SJSA1 (cell line): ENCODE measurements at regions not wholly inside any gene's neighbourhood (a gene's known extent, or its start where the extent isn't known, plus 50 kb on each side); places are given as distances from the start of the nearest gene placed in this dataset.

Experiments
- DNase-seq, 2 experiments: peaks; one replicate each; pipeline ENCODE4 v3.0.0-alpha.2; 2015 to 2020; ENCODE audit warnings: low spot score in 2 of 2, low read depth in 1 of 2
- H3K27ac ChIP-seq: fragments of 250-450 bp; sonication (Bioruptor Pico); 2 replicates; pipeline ENCODE4 v1.5.1; 2020; ENCODE audit warnings: mild to moderate bottlenecking, moderate library complexity
- H3K27me3 ChIP-seq: fragments of 250-450 bp; sonication (Bioruptor Pico); replicated peaks from 2 replicates; pipeline ENCODE4 v1.5.1; 2020; ENCODE audit warnings: mild to moderate bottlenecking, moderate library complexity
- H3K36me3 ChIP-seq: fragments of 250-450 bp; sonication (Bioruptor Pico); 2 replicates; pipeline ENCODE4 v1.5.1; 2020; ENCODE audit warnings: mild to moderate bottlenecking
- H3K4me1 ChIP-seq: fragments of 250-450 bp; sonication (Bioruptor Pico); replicated peaks from 2 replicates; pipeline ENCODE4 v1.6.1; 2021; ENCODE audit warnings: mild to moderate bottlenecking
- H3K4me3 ChIP-seq: fragments of 250-450 bp; sonication (Bioruptor Pico); 2 replicates; pipeline ENCODE4 v1.5.1; 2020; ENCODE audit warnings: mild to moderate bottlenecking
- H3K9me3 ChIP-seq: fragments of 250-450 bp; sonication (Bioruptor Pico); replicated peaks from 2 replicates; pipeline ENCODE4 v1.5.1; 2020; ENCODE audit warnings: mild to moderate bottlenecking

DNA sequence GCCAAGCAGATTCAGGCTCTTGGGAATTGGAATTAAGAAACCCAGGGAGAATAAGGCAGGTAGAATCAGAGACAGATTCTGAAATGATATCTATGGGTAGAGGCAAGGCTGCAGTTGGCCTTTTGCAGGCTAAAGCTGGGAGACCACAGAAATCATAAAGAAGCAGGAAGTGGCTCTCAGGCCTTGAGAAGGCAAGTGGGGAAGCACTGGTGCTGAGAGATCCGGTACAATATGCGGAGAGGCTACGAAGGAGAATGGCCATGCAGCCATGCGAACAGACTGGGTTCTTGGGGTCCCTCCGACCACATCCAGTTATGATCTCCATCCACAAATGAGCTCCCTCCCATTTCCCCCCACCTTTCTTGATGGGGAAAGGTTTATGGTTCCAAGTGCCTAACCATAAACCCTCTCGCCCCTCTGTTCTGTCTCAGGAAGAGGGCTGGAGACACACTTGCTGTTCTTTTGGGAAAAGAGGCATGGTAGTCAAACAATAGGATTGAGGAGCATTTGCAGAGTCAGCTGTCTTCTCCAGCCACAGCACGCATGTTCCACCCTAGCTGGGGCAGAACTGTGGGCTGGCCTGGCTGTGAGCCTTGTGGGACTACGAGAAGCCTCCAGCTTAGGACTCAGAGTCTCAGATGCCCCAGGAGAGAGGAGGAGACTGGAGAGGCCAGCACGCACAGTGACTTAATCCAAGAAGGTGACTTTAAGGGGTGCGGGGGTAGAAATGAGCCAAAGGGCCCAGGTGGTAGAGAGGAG lies 99.6 kb downstream of the RPLP1 start:
- Histone ChIP-seq H3K27me3 (no peaks in the 10 kb centered on the region), H3K27ac (no peak overlapping the region), H3K4me1 (peaks cover 33% of the 10 kb centered on the region), H3K36me3 (no peaks in the 10 kb centered on the region), H3K4me3 (no peak overlapping the region), H3K9me3 (peaks cover 10% of the 10 kb centered on the region)
- DNase-seq: no peak

DNA sequence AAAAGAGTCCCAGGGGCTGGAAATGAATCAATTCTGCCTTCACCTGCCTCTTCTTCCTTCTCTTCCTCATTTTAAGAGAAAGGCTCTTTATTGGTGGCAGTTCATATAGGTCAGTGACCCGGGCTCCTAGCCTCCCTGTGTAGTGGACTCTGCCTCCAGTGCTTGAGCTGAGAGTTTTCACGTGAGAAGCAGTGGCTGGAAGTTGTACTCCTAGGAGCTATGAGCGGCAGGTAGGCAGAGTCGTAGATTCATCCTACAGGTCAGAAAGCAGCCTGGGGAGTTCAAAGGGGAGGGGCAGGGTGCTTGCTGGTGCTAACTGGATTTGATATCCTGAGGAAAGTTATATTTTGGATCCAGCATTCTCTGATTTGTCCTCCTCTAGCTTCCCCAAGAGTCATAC lies 101.1 kb downstream of the RPLP1 start:
- H3K4me3 ChIP-seq: no peak overlapping the region
- peaks cover 47% of the 10 kb centered on the region for H3K4me1 ChIP-seq
- H3K36me3 ChIP-seq: no peaks in the 10 kb centered on the region
- no peak for DNase-seq
- H3K27ac ChIP-seq: no peak overlapping the region
- peaks cover 10% of the 10 kb centered on the region for H3K9me3 ChIP-seq
- H3K27me3 ChIP-seq: no peaks in the 10 kb centered on the region

DNA sequence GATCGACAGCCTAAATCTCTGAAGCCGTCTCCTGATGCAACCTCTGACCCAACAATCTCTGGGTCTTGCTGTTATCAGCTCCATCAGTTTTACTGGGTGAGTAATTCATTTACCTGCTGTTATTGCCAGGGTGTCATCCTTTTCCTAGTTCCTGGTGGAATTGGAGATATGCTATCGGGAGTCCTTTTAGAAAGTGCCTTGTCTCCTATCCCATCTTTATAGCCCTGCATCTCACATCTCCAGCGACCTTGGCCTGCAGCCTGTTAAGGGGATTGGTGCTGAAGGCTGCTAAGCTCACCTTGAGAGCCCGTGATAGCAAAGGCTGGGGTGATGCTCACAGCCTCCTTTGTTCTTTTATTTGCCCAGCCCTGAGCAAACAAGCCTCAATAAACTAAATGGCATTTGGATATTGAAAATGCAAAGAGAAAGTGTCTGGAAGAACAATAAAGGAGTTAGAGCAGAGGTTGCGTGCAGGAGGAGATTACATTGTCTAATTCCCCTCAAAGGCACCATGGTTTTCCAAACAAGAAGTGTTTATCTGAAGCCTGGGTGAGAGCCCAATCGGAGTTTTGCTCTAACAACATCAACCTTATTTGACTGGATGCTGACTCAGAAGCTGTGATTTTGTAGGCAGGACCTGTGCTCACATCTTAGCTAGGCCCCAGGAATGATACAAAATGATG lies 101.8 kb downstream of the RPLP1 start:
- Histone ChIP-seq H3K27ac (peak overlapping the region; percentile 41), H3K27me3 (no peaks in the 10 kb centered on the region), H3K9me3 (peaks cover 10% of the 10 kb centered on the region), H3K4me3 (no peak overlapping the region), H3K36me3 (no peaks in the 10 kb centered on the region), H3K4me1 (peaks cover 47% of the 10 kb centered on the region)
- peak; percentile 66 to 77 for DNase-seq

DNA sequence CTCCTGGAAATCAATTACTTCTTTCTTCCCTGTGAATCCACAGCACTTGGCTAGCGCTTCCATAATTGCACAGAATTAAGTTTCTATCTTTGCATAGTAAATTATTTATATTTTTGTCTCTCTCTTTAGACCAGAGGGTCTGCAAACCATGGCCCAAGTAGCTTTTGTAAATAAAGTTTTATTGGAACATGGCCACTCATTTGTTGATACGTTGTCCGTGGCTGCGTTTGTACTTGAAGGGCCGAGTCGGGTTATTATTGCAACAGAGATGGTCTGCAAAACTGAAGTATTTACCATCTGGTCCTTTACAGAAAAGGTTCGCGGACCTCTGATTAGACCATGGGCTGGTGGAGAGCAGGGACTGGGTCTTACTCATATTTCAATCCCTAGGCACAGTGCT lies 102.5 kb downstream of the RPLP1 start:
- Histone ChIP-seq H3K4me1 (peaks cover 47% of the 10 kb centered on the region), H3K27ac (peak overlapping the region; percentile 41), H3K9me3 (peaks cover 10% of the 10 kb centered on the region), H3K4me3 (no peak overlapping the region), H3K27me3 (no peaks in the 10 kb centered on the region), H3K36me3 (no peaks in the 10 kb centered on the region)
- no peak for DNase-seq

DNA sequence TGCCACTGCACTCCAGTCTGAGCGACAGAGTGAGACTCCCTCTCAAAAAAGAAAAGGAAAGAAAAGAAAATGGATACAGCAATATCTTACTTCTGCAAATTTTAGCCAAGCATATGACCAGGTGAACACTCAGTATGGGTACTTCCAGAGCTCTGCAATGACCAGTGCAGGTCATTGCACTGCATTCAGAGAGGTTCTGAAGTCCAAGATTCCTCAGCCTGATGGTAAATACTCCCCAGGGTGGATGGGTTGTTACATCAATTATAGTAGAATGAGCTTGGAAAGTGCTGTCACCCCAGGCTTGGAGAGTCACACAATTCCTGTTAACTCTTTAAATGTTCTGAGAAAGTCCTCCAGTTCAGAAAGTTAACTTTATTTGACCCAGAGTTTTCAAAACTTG lies 103.7 kb downstream of the RPLP1 start:
- Histone ChIP-seq H3K4me3 (no peak overlapping the region), H3K9me3 (peaks cover 9% of the 10 kb centered on the region), H3K27me3 (no peaks in the 10 kb centered on the region), H3K36me3 (no peaks in the 10 kb centered on the region), H3K4me1 (peaks cover 47% of the 10 kb centered on the region), H3K27ac (peak overlapping the region; percentile 88; the same call in 1 of the 2 replicates)
- no peak for DNase-seq

DNA sequence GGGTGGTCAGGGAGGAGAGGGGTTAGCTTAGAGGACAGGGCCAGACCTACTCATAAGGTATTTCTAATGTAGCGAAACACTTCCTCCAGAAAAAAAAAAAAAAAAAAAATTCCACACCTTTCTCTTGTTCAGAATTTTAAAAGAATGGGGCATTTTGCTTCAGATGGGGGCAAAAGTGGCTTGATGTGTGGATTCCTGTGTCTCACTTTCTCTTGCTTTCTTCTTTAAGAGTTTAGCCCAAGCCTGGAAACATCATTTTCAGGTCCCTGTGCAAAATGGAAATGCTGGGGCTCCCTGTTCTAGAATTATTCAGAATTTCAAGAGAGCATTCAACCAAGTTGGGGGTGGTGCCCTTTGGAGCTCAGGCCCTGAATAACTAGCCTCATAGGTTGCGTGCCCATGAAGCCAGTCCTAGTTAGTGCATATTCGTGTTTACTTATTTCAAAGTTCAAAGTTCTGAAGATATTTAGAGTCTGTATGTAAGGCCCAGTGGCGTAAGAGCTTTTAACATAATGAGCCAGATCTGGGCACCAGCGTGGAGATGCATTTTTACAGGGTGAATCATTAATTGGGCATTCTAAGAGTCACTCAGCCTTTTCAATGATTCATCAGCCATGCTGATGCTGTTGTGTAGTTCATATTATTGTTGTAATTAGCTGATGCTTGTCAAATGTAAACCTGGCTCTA lies 104.5 kb downstream of the RPLP1 start:
- no peaks in the 10 kb centered on the region for H3K27me3 ChIP-seq
- H3K4me1 ChIP-seq: peaks cover 53% of the 10 kb centered on the region
- no peak overlapping the region for H3K4me3 ChIP-seq
- peaks cover under 1% of the 10 kb centered on the region for H3K9me3 ChIP-seq
- H3K27ac ChIP-seq: peak overlapping the region; percentile 88
- no peaks in the 10 kb centered on the region for H3K36me3 ChIP-seq
- DNase-seq: peak; percentile 83 to 93

DNA sequence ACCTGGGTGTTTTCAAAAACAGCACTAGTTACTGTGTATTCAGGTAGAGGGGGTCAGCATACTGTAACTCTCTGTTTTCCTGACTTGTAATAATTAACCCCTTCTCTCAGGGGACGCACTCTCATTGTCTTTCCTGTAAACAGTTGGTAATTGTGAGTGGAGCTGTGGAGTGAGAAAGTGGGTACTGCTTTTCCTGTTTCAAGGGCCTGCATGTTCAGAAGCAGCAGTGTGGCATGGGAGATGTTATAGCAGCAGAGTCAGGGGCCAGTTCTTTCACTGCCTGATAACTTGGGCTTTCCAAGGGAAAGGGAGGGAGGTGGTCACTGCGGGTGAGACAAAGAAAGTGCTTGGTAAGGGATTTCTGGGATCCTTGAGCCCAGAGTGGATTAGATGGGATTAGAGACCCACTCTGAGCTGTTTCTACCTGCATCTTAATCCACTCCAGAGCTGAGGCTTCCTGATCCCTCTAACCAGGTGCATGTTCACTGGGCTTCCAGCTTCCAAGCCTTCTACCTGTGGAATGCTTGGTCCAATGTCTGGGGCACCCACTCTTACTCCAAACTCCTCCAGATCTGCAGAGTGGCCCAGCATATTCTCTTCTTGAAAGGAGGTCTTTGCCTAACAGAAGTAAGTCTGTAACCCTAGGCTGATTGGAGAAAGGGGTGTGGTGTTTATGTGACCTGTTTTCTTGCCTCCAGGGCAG lies 105.2 kb downstream of the RPLP1 start:
- no peaks in the 10 kb centered on the region for H3K36me3 ChIP-seq
- H3K9me3 ChIP-seq: no peaks in the 10 kb centered on the region
- H3K4me1 ChIP-seq: peaks cover 60% of the 10 kb centered on the region
- no peaks in the 10 kb centered on the region for H3K27me3 ChIP-seq
- H3K27ac ChIP-seq: peak overlapping the region; percentile 88
- DNase-seq: no peak
- no peak overlapping the region for H3K4me3 ChIP-seq

DNA sequence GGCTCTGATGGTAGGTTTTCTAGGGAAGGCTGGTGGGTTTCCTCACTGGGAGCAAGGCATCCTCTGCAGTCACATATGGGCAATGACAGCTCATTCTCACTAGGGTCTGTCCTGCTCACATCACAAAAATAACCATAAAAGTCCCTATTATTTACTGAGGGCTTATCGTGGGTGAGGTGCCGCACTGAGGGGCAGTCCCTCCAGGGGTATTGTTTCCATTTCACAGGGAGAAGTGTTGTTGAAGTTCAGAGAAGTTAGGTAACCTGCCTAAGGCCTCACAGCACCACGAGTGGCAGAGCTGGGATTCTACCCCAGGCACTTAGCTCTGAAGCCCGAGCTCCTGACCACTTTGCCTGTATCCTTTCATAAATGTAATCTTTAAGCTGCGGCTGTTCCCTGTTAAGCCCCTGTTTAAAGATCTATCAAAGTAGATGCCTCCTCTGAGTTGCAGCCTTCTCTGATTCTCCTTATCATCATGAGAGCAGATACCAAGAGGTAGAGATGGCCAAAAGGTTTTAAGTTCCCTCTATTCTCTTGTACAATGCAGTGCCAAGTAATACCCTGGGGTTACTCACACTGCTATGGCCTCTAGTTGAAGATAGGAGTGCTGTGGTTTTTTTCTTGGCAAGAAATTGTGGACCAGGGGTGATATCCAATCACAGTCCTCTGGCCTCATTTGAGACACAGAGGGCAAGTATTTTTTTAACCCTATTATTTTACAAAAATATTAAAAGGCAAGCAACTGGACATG lies 107.0 kb downstream of the RPLP1 start:
- H3K9me3 ChIP-seq: no peaks in the 10 kb centered on the region
- H3K27ac ChIP-seq: no peak overlapping the region
- H3K4me1 ChIP-seq: peaks cover 57% of the 10 kb centered on the region
- no peaks in the 10 kb centered on the region for H3K27me3 ChIP-seq
- H3K4me3 ChIP-seq: no peak overlapping the region
- H3K36me3 ChIP-seq: no peaks in the 10 kb centered on the region
- no peak for DNase-seq

DNA sequence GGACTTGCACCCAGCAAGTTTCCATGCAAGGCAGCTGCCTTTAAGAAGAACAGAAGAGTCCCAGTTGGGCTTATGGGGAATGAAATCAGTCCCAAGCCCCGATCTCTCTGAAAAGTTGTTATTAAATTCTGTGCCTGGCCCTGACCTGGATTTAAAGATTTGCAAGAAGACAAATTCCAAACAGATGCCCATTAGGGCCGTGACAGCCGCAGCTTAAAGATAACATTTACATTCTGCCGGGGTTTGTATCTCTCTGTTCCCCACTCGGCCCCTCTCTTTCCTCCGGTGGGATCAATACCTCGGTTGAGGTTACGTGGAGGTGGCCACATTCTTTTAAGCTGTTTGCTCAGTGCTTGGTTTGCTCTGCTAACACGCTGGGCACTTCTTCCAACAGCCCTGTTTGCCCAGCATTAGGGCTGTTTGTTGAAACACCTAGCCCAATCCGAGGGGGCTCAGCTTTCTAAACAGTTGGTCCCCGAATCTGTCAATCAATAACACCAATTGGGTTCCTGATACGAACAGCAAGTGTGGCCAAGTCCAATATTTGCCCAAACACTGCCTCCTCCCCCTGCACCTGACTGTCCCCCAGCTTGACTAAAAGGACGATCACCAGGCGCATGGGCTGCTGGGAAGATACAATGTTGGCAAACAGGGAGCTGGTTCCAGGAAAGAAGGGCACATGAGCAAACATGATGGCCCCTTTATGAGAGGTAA lies 108.6 kb downstream of the RPLP1 start:
- H3K36me3 ChIP-seq: no peaks in the 10 kb centered on the region
- H3K27ac ChIP-seq: no peak overlapping the region
- no peaks in the 10 kb centered on the region for H3K27me3 ChIP-seq
- H3K9me3 ChIP-seq: no peaks in the 10 kb centered on the region
- H3K4me3 ChIP-seq: no peak overlapping the region
- DNase-seq: no peak
- H3K4me1 ChIP-seq: peaks cover 41% of the 10 kb centered on the region

DNA sequence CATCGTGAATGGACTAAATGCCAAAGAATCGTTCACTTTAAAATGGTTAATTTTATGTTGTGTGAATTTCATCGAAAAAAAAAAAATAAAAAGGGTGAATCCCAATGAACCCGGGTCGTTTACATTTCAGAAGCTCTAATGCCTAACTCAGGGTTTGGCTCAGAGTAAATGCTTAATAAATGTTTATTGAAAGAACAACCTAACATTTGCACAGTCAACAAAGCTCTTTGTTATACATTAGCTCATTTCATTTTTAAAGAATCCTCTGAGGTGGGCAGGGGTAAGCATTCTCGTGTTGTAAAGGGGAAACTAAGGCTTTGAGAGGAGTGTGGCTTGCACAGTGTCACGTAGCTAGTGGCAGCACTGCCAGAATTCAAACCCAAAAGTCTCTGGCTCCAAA lies 109.5 kb downstream of the RPLP1 start:
- no peak overlapping the region for H3K27ac ChIP-seq
- peaks cover 32% of the 10 kb centered on the region for H3K4me1 ChIP-seq
- H3K36me3 ChIP-seq: no peaks in the 10 kb centered on the region
- no peak overlapping the region for H3K4me3 ChIP-seq
- H3K9me3 ChIP-seq: no peaks in the 10 kb centered on the region
- DNase-seq: no peak
- no peaks in the 10 kb centered on the region for H3K27me3 ChIP-seq

DNA sequence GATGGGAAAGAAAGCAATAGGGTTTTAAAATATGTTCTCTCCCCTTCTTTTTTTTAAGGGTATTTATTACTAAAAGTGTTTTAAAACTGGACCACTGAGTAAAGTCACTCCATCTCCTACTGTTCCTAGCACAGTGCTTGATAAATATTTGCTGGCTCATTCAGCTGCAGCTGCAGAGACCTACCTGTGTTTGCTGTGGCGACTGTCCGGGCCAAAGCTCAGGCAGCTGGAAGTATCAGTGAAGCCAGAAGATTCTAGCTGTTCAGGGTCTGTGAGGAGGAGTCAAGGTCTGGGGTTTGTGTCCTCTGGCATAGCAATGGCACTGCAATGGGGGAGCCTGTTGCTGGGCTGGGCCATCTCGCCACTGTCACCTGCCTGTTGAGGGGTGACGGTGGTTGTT lies 109.9 kb downstream of the RPLP1 start:
- Histone ChIP-seq H3K27me3 (no peaks in the 10 kb centered on the region), H3K4me3 (no peak overlapping the region), H3K9me3 (no peaks in the 10 kb centered on the region), H3K4me1 (peaks cover 27% of the 10 kb centered on the region), H3K27ac (no peak overlapping the region), H3K36me3 (no peaks in the 10 kb centered on the region)
- DNase-seq: no peak

DNA sequence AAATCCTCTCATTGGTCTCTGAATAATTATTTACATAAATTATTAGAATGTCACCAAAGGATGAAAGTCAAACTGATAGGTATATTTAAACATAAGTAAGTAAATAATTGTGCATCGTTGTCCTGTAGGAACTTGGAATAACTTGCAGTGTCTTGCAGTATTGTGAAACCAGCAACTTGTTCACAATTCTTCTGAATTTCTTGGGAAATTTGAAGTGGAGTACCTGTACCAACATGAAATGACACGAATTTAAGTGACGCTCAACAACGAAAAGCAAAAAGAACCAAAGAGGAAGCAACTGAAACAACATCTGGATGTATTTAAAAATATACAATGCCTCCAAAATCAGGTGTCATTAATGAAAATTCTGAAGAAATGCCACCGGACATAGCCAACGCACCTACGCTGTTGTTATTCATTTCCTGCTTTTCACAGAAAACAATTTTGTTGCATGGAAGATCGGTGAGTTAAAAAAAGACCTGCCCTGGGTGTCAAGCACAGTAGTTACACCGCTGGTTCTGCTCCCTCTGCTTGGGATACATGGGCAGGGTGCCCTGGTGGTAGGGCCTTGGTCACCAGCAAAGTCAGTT lies 112.5 kb downstream of the RPLP1 start:
- H3K27ac ChIP-seq: no peak overlapping the region
- no peaks in the 10 kb centered on the region for H3K36me3 ChIP-seq

More for the DNA sequence above, 112.5 kb downstream of the RPLP1 start:
- H3K4me1 ChIP-seq: peaks cover 26% of the 10 kb centered on the region
- no peaks in the 10 kb centered on the region for H3K9me3 ChIP-seq
- DNase-seq: no peak
- no peak overlapping the region for H3K4me3 ChIP-seq
- H3K27me3 ChIP-seq: no peaks in the 10 kb centered on the region
